Activated CD4-positive, alpha-beta T cell treated with anti-CD3 and anti-CD28 coated beads, Interleukin-2, amount 50 U/mL, for 16 hours (primary cell): ENCODE measurements at regions not wholly inside any gene's neighbourhood (a gene's known extent, or its start where the extent isn't known, plus 50 kb on each side); places are given as distances from the start of the nearest gene placed in this dataset.
"Not testable (repeated sequence)": the region's sequence is repeated elsewhere in the genome, so short reads cannot be mapped to it uniquely, and the experiment has no call there.

ENCODE experiments used
- DNase-seq: peaks from one replicate; pipeline ENCODE4 v3.0.0-alpha.2; 2020

- no peak for DNase-seq
Observed at GRCh38 chr16:54985156-54985555, 54.5 kb downstream of the IRX5 start.

- DNase-seq = no peak
Observed at GRCh38 chr16:54985668-54986067, 55.0 kb downstream of the IRX5 start.

- DNase-seq = no peak
Observed at GRCh38 chr16:54986409-54986808, 55.7 kb downstream of the IRX5 start.

GRCh38 chr16:54987081-54987480, 56.4 kb downstream of the IRX5 start:
- DNase-seq = no peak

- no peak for DNase-seq
Observed at GRCh38 chr16:54991525-54991924, 60.9 kb downstream of the IRX5 start.

GRCh38 chr16:54991946-54992345, 61.3 kb downstream of the IRX5 start:
- DNase-seq = not testable (repeated sequence)

GRCh38 chr16:54993106-54993895, 62.6 kb downstream of the IRX5 start:
- no peak for DNase-seq

- no peak for DNase-seq
Observed at GRCh38 chr16:54996186-54996585, 65.5 kb downstream of the IRX5 start.

GRCh38 chr16:54998834-54999233, 68.2 kb downstream of the IRX5 start:
- DNase-seq = no peak

GRCh38 chr16:54999481-54999880, 68.8 kb downstream of the IRX5 start:
- no peak for DNase-seq

GRCh38 chr16:55000595-55000994, 69.9 kb downstream of the IRX5 start:
- DNase-seq = no peak

- no peak for DNase-seq
Observed at GRCh38 chr16:55001931-55002330, 71.3 kb downstream of the IRX5 start.

- DNase-seq = no peak
Observed at GRCh38 chr16:55002419-55002818, 71.8 kb downstream of the IRX5 start.

GRCh38 chr16:55003306-55003705, 72.6 kb downstream of the IRX5 start:
- no peak for DNase-seq

- no peak for DNase-seq
Observed at GRCh38 chr16:55003916-55004315, 73.3 kb downstream of the IRX5 start.

GRCh38 chr16:55007504-55007903, 76.8 kb downstream of the IRX5 start:
- no peak for DNase-seq

GRCh38 chr16:55008836-55009510, 78.3 kb downstream of the IRX5 start:
- no peak for DNase-seq

GRCh38 chr16:55009581-55009980, 78.9 kb downstream of the IRX5 start:
- DNase-seq = no peak

GRCh38 chr16:55010492-55011160, 80.0 kb downstream of the IRX5 start:
- no peak for DNase-seq

- DNase-seq = no peak
Observed at GRCh38 chr16:55012362-55012761, 81.7 kb downstream of the IRX5 start.

GRCh38 chr16:55012793-55013192, 82.1 kb downstream of the IRX5 start:
- DNase-seq = no peak

GRCh38 chr16:55014022-55014421, 83.4 kb downstream of the IRX5 start:
- no peak for DNase-seq

GRCh38 chr16:55015181-55015913, 84.7 kb downstream of the IRX5 start:
- DNase-seq = no peak
